GM12865 (cell line): ENCODE measurements at regions not wholly inside any gene's neighbourhood (a gene's known extent, or its start where the extent isn't known, plus 50 kb on each side); places are given as distances from the start of the nearest gene placed in this dataset.

Experiments
- DNase-seq: peaks from one replicate; pipeline ENCODE4 v3.0.0; 2010; ENCODE audit warnings: low read depth
- H3K4me3 ChIP-seq: 2 replicates; pipeline ENCODE4 v1.5.1; 2011; ENCODE audit warnings: mild to moderate bottlenecking, low read depth, low read length, control low read depth
- CTCF ChIP-seq: IDR thresholded peaks from 2 replicates; pipeline ENCODE4 v1.5.1; 2011; ENCODE audit warnings: low read length, control low read depth, low read depth, inconsistent platforms; ENCODE audit not compliant: insufficient read depth; ENCODE audit errors: missing control alignments

- no peak for DNase-seq
- no peak for TF ChIP-seq CTCF
- no peak overlapping the region for H3K4me3 ChIP-seq
These were observed 125.4 kb upstream of the MYCN start for GRCh38 chr2:15814946-15815345.

GRCh38 chr2:15816226-15816625, 124.1 kb upstream of the MYCN start:
- TF ChIP-seq CTCF, result no peak
- no peak overlapping the region for H3K4me3 ChIP-seq
- DNase-seq, result no peak

- TF ChIP-seq CTCF, result no peak
- DNase-seq, result no peak
- no peak overlapping the region for H3K4me3 ChIP-seq
These were observed 123.5 kb upstream of the MYCN start for GRCh38 chr2:15816674-15817406.

- no peak overlapping the region for H3K4me3 ChIP-seq
- DNase-seq, result no peak
- TF ChIP-seq CTCF, result no peak
These were observed 122.6 kb upstream of the MYCN start for GRCh38 chr2:15817748-15818147.

GRCh38 chr2:15818318-15818753, 122.0 kb upstream of the MYCN start:
- TF ChIP-seq CTCF, result no peak
- no peak for DNase-seq
- H3K4me3 ChIP-seq, result no peak overlapping the region

DNA sequence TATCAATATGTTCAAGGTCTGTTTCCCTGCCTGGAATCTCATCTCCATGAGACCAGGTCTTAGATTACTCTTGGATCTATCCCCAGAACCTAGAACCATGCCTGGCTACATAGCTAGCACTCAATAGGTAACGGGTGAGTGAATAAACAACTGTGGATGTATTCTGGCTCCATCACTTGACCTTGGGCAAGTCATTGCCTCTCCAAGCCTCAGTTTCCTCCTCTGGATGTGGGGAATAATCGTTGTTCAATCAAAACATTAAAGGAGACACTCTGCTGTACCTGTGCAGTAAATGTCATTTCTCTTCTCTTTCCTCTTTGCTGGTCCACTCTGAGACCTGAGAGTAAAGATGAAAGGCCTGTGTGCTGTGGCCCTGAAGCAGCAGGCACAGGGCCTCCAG, 121.5 kb upstream of the MYCN start:
- no peak for DNase-seq
- no peak overlapping the region for H3K4me3 ChIP-seq
- no peak for TF ChIP-seq CTCF

- no peak overlapping the region for H3K4me3 ChIP-seq
- no peak for DNase-seq
These were observed 120.6 kb upstream of the MYCN start for GRCh38 chr2:15819562-15820256.

More at GRCh38 chr2:15819562-15820256, 120.6 kb upstream of the MYCN start:
- no peak for TF ChIP-seq CTCF
